ENCODE measurements at regions not wholly inside any gene's neighbourhood (a gene's known extent, or its start where the extent isn't known, plus 50 kb on each side); places are given as distances from the start of the nearest gene placed in this dataset.

GRCh38 chr11:32200136-32200847, 109.4 kb downstream of the RCN1 start:
- no peak for DNase-seq (ENCODE audit: low read depth)

GRCh38 chr11:32204751-32205150, 113.9 kb downstream of the RCN1 start:
- DNase-seq (ENCODE audit: low read depth), result no peak

GRCh38 chr11:32210556-32210955, 119.7 kb downstream of the RCN1 start:
- no peak for DNase-seq (ENCODE audit: low read depth)

- no peak for DNase-seq (ENCODE audit: low read depth)
Measured at GRCh38 chr11:32213223-32213622, 122.3 kb downstream of the RCN1 start.

- DNase-seq (ENCODE audit: low read depth), result no peak
Measured at GRCh38 chr11:32215157-32215556, 124.3 kb downstream of the RCN1 start.

GRCh38 chr11:32216749-32217148, 125.9 kb downstream of the RCN1 start:
- no peak for DNase-seq (ENCODE audit: low read depth)

- no peak for DNase-seq (ENCODE audit: low read depth)
Measured at GRCh38 chr11:32219320-32219719, 128.4 kb downstream of the RCN1 start.

GRCh38 chr11:32221476-32222032, 130.7 kb downstream of the RCN1 start:
- no peak for DNase-seq (ENCODE audit: low read depth)

- DNase-seq (ENCODE audit: low read depth), result no peak
Measured at GRCh38 chr11:32224580-32224979, 133.7 kb downstream of the RCN1 start.

GRCh38 chr11:32225571-32226285, 134.9 kb downstream of the RCN1 start:
- DNase-seq (ENCODE audit: low read depth), result no peak

GRCh38 chr11:32226480-32226879, 135.6 kb downstream of the RCN1 start:
- DNase-seq (ENCODE audit: low read depth), result no peak

- DNase-seq (ENCODE audit: low read depth), result no peak
Measured at GRCh38 chr11:32229576-32230240, 138.8 kb downstream of the RCN1 start.

GRCh38 chr11:32231909-32232493, 141.1 kb downstream of the RCN1 start:
- DNase-seq (ENCODE audit: low read depth), result no peak

- no peak for DNase-seq (ENCODE audit: low read depth)
Measured at GRCh38 chr11:32232516-32232915, 141.6 kb downstream of the RCN1 start.

- DNase-seq (ENCODE audit: low read depth), result no peak
Measured at GRCh38 chr11:32233276-32233675, 142.4 kb downstream of the RCN1 start.

- DNase-seq (ENCODE audit: low read depth), result no peak
Measured at GRCh38 chr11:32233928-32234327, 143.1 kb downstream of the RCN1 start.

- DNase-seq (ENCODE audit: low read depth), result no peak
Measured at GRCh38 chr11:32244453-32244852, 153.6 kb downstream of the RCN1 start.

- DNase-seq (ENCODE audit: low read depth), result no peak
Measured at GRCh38 chr11:32253706-32254105, 162.8 kb downstream of the RCN1 start.

GRCh38 chr11:32255841-32256240, 165.0 kb downstream of the RCN1 start:
- no peak for DNase-seq (ENCODE audit: low read depth)

GRCh38 chr11:32256466-32256865, 165.6 kb downstream of the RCN1 start:
- no peak for DNase-seq (ENCODE audit: low read depth)

- no peak for DNase-seq (ENCODE audit: low read depth)
Measured at GRCh38 chr11:32259641-32260081, 168.8 kb downstream of the RCN1 start.

GRCh38 chr11:32262367-32262766, 171.5 kb downstream of the RCN1 start:
- no peak for DNase-seq (ENCODE audit: low read depth)
